CD4-positive, alpha-beta T cell treated with Interleukin-21 for 1 hour (primary cell): ENCODE measurements at regions not wholly inside any gene's neighbourhood (a gene's known extent, or its start where the extent isn't known, plus 50 kb on each side); places are given as distances from the start of the nearest gene placed in this dataset.

Source experiments
- DNase-seq: peaks from one replicate; pipeline ENCODE4 v3.0.0-alpha.2; 2020

GRCh38 chr14:96986256-96987085, 189.3 kb downstream of the VRK1 start:
- no peak for DNase-seq

- DNase-seq, result peak; percentile 3
Measured at GRCh38 chr14:96987086-96987474, 189.9 kb downstream of the VRK1 start.

GRCh38 chr14:96987771-96988170, 190.6 kb downstream of the VRK1 start:
- DNase-seq, result no peak

- no peak for DNase-seq
Measured at GRCh38 chr14:96989306-96989705, 192.1 kb downstream of the VRK1 start.

GRCh38 chr14:96991226-96991625, 194.0 kb downstream of the VRK1 start:
- DNase-seq, result no peak

GRCh38 chr14:96994999-96995398, 197.8 kb downstream of the VRK1 start:
- DNase-seq, result no peak

- DNase-seq, result no peak
Measured at GRCh38 chr14:96997269-96997668, 200.1 kb downstream of the VRK1 start.

- DNase-seq, result no peak
Measured at GRCh38 chr14:96997996-96998395, 200.8 kb downstream of the VRK1 start.

GRCh38 chr14:96999654-97000155, 202.5 kb downstream of the VRK1 start:
- no peak for DNase-seq

DNA sequence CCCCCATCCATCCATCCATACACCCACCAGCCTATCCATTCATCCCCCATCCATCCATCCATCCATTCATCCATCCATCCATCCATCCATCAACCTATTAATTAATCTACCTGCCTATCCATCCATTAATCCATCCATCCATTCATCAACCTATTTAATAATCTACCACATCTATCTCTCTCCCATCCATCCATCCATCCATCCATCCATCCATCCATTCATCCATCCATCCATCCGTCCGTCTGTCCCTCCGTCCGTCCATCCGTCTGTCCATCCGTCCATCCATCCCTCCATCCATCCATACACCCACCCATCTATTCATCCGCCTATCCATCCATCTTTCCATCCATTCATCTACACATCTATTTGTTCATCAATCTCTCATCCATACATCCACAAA, 205.3 kb downstream of the VRK1 start:
- no peak for DNase-seq

DNA sequence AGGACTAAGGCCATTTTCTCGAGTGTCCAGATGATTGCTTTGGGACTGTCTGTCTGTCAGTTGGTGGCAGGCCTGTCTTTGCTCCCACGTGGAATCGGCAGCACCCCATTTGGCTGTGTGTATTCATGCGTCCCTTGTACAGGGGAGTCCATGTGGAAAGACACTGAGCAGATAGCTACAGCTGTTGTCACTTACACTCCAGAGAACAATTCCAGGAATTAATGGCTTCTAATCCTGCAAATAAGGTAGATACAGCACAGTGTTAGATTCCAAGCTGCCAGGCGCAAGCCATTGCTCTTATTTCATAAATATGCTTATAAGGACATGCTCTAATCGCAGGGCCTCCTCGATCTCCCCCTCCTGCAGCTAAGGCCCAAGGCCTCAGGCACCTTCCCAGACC, 208.8 kb downstream of the VRK1 start:
- no peak for DNase-seq

DNA sequence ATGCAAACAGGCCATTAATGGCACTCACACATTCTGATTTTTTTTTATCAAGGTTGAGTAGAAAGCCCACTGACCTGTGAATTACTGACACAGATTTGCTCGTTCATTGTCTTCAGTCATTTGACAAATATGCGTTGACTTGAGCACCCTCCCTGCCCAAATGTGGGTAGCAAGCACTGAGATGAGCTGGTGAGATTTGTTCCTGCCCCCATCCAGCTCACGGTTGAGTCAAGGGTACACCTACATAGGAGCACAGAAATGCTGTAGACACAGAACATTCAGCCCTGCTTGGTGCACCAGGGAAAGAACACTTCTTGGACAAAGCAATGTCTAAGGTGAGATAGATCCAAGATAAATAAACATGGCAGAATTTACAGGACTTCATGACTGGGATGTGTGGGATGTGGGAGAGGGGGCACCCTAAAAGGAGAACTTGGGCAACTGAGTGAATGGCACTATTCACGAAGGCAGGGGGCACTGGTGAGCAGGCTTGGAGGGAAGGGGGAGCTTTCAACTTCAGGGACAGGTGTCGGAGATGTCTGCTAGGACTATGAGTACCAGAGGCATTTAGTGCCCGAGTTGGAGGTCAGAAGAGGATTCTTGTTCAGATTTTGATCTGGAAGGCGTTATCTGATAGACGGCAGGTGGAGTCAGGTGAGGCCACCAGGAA, 213.4 kb downstream of the VRK1 start:
- no peak for DNase-seq

DNA sequence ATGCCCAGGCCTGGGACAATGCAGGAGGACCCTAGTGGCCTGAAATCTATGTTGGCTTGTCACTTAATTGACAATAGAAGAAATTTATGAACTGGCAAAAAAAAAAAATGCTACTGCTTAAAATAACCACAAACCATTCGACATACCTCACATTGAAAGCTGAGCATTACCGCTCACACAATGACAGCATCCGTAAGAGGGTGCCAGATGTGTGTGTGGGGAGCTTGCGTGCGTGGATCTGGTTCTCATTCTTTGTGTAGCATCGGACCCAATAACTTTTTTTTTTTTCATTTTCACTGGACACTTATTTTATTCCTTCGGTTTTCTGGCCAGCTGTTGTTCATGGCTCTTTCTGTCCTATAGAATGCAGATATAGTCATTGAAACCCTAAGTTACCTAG, 216.7 kb downstream of the VRK1 start:
- no peak for DNase-seq

DNA sequence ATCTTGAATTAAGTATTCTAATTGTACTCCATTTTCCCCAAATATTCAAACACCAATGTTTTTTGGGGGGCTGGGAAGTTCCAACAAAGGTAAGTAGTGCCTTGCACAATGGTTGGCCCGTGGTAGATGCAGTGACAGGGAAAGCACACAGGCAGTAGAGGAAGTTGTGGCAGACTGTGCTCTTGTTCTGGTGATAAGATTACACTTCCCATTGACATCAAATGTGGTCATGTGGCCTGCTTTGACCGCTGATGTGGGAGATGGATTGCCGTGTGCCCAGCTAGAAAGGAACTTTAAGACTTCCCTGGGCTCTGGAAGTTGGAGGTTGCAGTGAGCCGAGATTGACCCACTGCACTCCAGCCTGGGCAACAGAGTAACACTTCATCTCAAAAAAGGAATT, 223.8 kb downstream of the VRK1 start:
- no peak for DNase-seq

- DNase-seq, result peak; percentile 4
Measured at GRCh38 chr14:97021571-97022168, 224.5 kb downstream of the VRK1 start.

DNA sequence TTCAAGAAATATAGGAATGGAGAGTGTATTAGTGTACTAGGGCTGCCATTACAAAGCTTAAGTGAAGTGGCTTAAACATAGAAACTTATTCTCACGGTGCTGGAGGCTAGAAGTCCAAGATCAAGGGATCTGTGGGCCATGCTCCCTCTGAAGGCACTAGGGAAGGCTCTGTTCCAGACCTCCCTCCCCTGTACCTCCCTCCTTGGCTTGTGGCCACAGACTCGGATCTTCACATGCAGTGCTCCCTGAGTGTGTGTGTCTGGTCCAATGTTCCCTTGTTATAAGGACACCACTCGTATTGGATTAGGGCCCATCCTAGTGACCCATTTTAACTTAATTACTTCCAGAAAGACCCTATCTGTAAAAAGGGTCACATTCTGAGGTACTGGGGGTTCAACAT, 225.6 kb downstream of the VRK1 start:
- no peak for DNase-seq

DNA sequence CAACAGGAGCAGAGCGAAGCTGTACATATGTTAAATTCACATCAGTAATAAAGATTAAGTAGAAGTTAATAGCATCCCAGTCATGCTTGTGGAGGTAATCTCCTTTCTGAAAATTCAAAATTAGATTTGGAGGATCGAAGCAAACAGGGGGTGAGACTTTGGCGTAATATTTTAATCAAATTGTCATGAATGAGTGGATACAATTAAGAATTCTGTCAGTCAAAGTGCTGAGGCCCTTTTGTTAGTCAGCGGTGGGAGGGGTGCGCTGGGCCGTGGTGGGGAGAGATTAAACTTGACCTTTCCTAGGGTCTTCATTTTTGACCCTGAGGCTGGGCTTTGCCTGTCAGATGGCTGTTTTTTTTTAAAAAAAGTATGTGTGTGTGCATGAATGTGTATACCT, 226.7 kb downstream of the VRK1 start:
- no peak for DNase-seq

- no peak for DNase-seq
Measured at GRCh38 chr14:97024300-97024699, 227.1 kb downstream of the VRK1 start.

DNA sequence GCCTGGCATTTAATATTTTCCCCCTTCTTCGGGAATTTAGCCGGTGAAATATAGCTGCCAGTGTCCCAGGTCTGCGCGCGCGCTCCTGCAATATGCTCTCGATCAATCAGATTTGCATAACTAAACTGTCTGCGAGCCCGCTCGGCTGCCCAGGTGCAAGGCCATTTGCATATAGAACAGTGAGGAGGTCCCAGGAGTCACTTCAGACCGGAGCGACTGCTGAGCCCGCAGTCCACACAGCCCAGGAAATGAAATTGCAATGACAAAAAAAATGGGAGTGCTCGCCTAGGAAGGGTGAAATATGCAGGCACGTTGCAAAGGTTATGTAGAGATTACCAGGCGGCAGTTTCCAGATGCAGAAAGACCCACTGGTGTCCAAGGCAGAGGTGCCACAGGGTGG, 228.5 kb downstream of the VRK1 start:
- DNase-seq, result no peak

DNA sequence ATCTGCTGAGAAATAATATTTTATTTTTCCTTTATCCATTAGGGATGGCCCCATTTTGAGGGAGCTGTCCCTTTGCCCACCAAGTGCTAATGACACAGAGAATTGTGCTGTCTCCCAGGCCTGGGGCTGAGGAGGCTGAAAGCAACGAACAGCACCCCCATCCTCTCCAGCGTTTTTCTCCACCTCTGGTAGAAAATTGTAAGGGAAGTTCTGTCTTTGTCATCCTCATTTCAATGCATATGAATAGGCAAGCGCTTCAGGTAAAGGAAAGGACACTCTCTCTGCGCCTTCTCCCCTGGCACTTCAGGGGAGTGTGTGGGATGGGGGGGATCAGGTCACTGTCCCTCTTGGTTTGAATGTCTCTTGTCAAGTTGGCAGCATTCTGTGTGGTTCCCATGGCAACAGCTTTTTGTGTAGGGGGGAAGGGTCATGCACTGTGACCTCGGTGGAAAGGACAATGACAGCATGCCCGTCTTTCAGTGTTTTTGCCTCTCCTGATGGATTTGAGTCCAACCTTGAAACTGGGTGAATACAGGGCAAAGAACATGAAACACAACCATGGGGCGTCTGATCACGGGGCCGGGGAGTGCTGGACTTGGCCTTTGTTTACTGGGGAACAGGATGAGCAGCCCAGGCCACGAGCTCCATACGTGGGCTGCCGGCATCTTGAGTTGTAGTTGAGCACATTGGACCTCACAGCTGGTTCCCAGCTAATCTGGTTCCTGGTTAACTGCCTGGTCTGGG, 230.2 kb downstream of the VRK1 start:
- no peak for DNase-seq

DNA sequence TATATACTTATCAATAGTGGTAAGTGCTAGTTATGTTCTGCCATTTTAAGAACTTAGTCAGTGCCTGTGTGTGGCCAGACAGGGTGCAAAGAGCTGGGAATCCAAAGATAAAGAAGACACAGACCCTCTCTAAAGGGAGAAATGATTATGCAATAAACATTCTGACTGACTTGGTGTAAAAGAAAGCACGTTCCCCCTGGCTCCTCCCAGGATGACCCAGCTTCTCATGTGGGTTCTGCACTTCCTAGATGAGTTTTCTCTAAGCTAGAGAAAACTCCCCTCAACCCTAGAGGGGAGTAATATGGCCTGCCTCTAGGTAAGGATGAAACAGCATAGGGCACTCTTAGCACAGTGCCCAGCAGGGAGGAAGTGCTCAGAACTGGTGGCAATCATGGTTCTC, 231.2 kb downstream of the VRK1 start:
- no peak for DNase-seq

DNA sequence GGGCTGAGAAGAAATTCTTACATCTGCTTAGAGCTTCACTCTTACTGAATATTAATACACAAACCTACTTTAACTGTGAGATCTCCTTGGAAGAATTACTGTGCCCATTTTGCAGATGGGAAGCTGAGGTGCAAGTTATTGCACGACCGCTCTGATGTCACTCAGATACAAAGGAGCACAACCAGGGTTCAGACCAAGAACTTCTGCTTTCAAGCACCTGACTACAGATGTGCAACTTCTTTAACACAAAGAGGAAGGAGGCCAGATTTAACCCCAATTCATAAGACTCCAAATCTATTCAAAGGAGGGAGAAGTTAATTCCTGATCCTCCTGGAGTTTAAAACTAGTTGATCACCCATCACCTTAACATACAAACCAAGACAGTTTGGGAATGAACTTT, 232.6 kb downstream of the VRK1 start:
- no peak for DNase-seq

DNA sequence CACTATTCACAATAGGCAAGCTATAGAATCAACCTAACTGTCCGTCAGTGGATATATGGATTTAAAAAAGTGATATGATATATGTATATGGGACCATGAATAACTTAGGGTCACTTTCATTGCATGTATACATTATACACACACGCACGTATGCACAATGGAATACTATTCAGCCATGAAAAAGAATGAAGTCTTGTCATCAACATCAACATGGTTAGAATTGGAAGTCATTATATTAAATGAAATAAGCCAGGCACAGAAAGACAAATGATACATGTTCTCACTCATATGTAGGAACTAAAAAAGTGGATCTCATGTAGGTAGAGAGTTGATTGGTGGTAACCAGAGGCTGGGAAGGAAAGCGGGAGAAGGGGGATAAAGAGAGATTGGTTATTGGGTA, 234.3 kb downstream of the VRK1 start:
- DNase-seq, result no peak
